ENCODE measurements at regions not wholly inside any gene's neighbourhood (a gene's known extent, or its start where the extent isn't known, plus 50 kb on each side); places are given as distances from the start of the nearest gene placed in this dataset.
"Not testable (repeated sequence)": the region's sequence is repeated elsewhere in the genome, so short reads cannot be mapped to it uniquely, and the experiment has no call there.

DNA sequence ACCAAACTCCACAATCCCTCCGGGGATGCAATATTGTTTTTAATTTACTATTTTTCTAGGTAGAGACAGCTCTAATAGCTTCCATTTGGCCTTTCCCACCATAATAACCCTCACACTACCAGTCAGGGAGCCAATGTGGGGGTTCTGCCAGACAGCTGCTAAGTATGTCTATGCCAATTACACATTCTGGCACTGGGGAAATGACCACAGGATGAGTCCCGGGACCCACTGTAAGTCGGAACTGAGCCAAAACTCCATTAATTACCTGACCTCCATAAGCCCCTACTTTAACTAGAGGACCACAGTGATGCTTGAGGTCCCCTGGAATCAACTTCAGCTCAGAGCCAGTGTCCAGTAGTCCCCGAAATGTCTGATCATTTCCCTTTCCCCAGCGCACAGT lies 95.2 kb upstream of the USP25 start:
- TF ChIP-seq, protein P1, sequence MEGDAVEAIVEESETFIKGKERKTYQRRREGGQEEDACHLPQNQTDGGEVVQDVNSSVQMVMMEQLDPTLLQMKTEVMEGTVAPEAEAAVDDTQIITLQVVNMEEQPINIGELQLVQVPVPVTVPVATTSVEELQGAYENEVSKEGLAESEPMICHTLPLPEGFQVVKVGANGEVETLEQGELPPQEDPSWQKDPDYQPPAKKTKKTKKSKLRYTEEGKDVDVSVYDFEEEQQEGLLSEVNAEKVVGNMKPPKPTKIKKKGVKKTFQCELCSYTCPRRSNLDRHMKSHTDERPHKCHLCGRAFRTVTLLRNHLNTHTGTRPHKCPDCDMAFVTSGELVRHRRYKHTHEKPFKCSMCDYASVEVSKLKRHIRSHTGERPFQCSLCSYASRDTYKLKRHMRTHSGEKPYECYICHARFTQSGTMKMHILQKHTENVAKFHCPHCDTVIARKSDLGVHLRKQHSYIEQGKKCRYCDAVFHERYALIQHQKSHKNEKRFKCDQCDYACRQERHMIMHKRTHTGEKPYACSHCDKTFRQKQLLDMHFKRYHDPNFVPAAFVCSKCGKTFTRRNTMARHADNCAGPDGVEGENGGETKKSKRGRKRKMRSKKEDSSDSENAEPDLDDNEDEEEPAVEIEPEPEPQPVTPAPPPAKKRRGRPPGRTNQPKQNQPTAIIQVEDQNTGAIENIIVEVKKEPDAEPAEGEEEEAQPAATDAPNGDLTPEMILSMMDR (IDR thresholded peaks at IDR 0.05; ENCODE audit: insufficient read depth, low read depth, low read length), result not testable (repeated sequence)
- not testable (repeated sequence) for TF ChIP-seq EZH2 (IDR thresholded peaks at IDR 0.05; ENCODE audit: insufficient read depth, low read length)

Measured in astrocyte (in vitro differentiated cells and primary cell).